Fibroblast of skin of back (primary cell): ENCODE measurements at regions not wholly inside any gene's neighbourhood (a gene's known extent, or its start where the extent isn't known, plus 50 kb on each side); places are given as distances from the start of the nearest gene placed in this dataset.

Experiments used
- DNase-seq: peaks from one replicate; pipeline ENCODE4 v3.0.0-alpha.2; 2013

- no peak for DNase-seq
These were observed 119.2 kb downstream of the ETS2 start for GRCh38 chr21:38924954-38925353.

GRCh38 chr21:38923429-38923828 is 117.7 kb downstream of the ETS2 start:
- DNase-seq = no peak

- DNase-seq = peak; percentile 32
These were observed 116.9 kb downstream of the ETS2 start for GRCh38 chr21:38922474-38923235.

- no peak for DNase-seq
These were observed 116.0 kb downstream of the ETS2 start for GRCh38 chr21:38921511-38922251.

GRCh38 chr21:38920631-38921398 is 115.1 kb downstream of the ETS2 start:
- DNase-seq = peak; percentile 75

GRCh38 chr21:38918607-38919346 is 113.0 kb downstream of the ETS2 start:
- DNase-seq = no peak

GRCh38 chr21:38917043-38917774 is 111.5 kb downstream of the ETS2 start:
- no peak for DNase-seq

- DNase-seq = no peak
These were observed 110.7 kb downstream of the ETS2 start for GRCh38 chr21:38916214-38916964.

GRCh38 chr21:38915546-38915945 is 109.8 kb downstream of the ETS2 start:
- no peak for DNase-seq

- DNase-seq = no peak
These were observed 109.0 kb downstream of the ETS2 start for GRCh38 chr21:38914528-38915293.

GRCh38 chr21:38913893-38914527 is 108.3 kb downstream of the ETS2 start:
- DNase-seq = no peak

GRCh38 chr21:38913120-38913892 is 107.6 kb downstream of the ETS2 start:
- DNase-seq = no peak

- DNase-seq = no peak
These were observed 107.0 kb downstream of the ETS2 start for GRCh38 chr21:38912789-38913119.

GRCh38 chr21:38912102-38912629 is 106.4 kb downstream of the ETS2 start:
- DNase-seq = no peak

- DNase-seq = no peak
These were observed 105.9 kb downstream of the ETS2 start for GRCh38 chr21:38911484-38912101.

- no peak for DNase-seq
These were observed 104.8 kb downstream of the ETS2 start for GRCh38 chr21:38910390-38911067.

- DNase-seq = no peak
These were observed 104.2 kb downstream of the ETS2 start for GRCh38 chr21:38909929-38910328.

- DNase-seq = peak; percentile 72
These were observed 103.4 kb downstream of the ETS2 start for GRCh38 chr21:38909109-38909508.
